ENCODE measurements at regions not wholly inside any gene's neighbourhood (a gene's known extent, or its start where the extent isn't known, plus 50 kb on each side); places are given as distances from the start of the nearest gene placed in this dataset.

DNA sequence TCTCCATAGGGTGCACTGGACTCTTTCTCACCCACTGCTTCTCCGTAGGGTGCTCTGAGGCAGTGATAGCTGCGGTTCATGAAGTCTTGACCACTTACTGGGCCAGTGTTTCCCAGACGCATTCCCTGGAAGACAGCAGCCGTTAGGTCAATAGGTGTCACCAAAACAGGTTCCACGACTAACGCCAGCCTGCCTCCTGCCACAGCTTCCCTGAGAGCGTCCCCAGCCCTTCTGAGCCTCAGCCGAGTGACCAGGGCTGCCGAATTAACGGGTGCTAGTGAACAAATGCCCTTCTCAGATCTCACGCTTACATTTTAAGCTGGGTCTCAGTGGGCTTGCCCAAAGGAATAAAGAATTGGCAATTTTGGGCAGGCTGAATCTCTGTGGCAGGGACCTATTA, 188.7 kb upstream of the TNRC6C start:
- no peak overlapping the region for H2AFZ ChIP-seq (ENCODE audit: low read depth, low read length)
- peaks cover 12 to 25% of the 10 kb centered on the region in 2 experiments; a peak in 4 of 5 replicates for H3K4me1 ChIP-seq (replicated peaks in 1 of 2; ENCODE audit: control insufficient read depth in 2 of 2, insufficient read depth in 2 of 2, low read length in 2 of 2)
- ATAC-seq (no peak), FAIRE-seq (no peak), DNase-seq (ENCODE audit: extremely low read depth in 1 of 4, low spot score in 3 of 4) (no peak)
- no peaks in the 10 kb centered on the region for H3K36me3 ChIP-seq (ENCODE audit: control insufficient read depth, insufficient read depth, low read length)
- no peaks in the 10 kb centered on the region for H3K9me1 ChIP-seq (ENCODE audit: control insufficient read depth, insufficient read depth, low read length)
- in situ Hi-C loops (cut with MboI) (loop anchor here (5.0 kb wide), 1 partner anchor 248 kb away; no protein-coding TSS in a partner anchor), intact Hi-C loops (cut with micrococcal nuclease) (no loop called here)
- no peaks in the 10 kb centered on the region for H3K79me2 ChIP-seq (ENCODE audit: control insufficient read depth, insufficient read depth, low read length)
- 17% methylated on average over 11 of the region's 11 CpGs for WGBS (ENCODE audit: insufficient coverage, low coverage, missing lambda C conversion rate)
- POLR2A ChIA-PET = interaction anchor here (0.5 to 0.7 kb wide), 3 partner anchors 188 to 777 kb away, joined by 3 to 4 read pairs (median 3); no protein-coding TSS in a partner anchor
- BruUV-seq (replicated peaks) = no TSS peak
- no peak overlapping the region for H3K9ac ChIP-seq (ENCODE audit: insufficient read depth in 1 of 2, low read depth in 2 of 2, low read length in 2 of 2)
- no peak overlapping the region for H3K4me2 ChIP-seq (ENCODE audit: insufficient read depth, low read length)
- no peak overlapping the region for H3K27ac ChIP-seq (ENCODE audit: extremely low read depth, low read depth, low read length)
- no peaks in the 10 kb centered on the region for H4K20me1 ChIP-seq (replicated peaks; ENCODE audit: control insufficient read depth, insufficient read depth, low read length)
- H3K27me3 ChIP-seq (ENCODE audit: control insufficient read depth in 2 of 2, insufficient read depth in 2 of 2, low read length in 2 of 2) = peaks cover 11 to 64% of the 10 kb centered on the region in 2 experiments
- no peaks in the 10 kb centered on the region for H3K9me3 ChIP-seq (replicated peaks; ENCODE audit: control insufficient read depth, insufficient read depth, low read depth, low read length)
- CTCF ChIA-PET (ENCODE audit: low intra/inter-chr PET ratio) = interaction anchor here (0.7 kb wide), 1 partner anchor 607 kb away, joined by 3 read pairs; no protein-coding TSS in a partner anchor
- no peak overlapping the region for H3K4me3 ChIP-seq
- TF ChIP-seq KDM5B (IDR thresholded peaks at IDR 0.05; ENCODE audit: insufficient replicate concordance, low read depth, low read length) (no peak), BMI1 (IDR thresholded peaks at IDR 0.05; ENCODE audit: low read length) (no peak), PHTF2 (CRISPR knock-in tag; IDR thresholded peaks at IDR 0.05) (no peak), POLR2B (IDR thresholded peaks at IDR 0.05; ENCODE audit: low read depth, partially characterized antibody) (no peak), MBD1 (CRISPR knock-in tag; IDR thresholded peaks at IDR 0.05) (no peak), IRF9 (tag; IDR thresholded peaks at IDR 0.05) (no peak), RBM15 (IDR thresholded peaks at IDR 0.05; ENCODE audit: insufficient read depth, low read length) (no peak), BCOR (IDR thresholded peaks at IDR 0.05) (no peak), ZNF24 (IDR thresholded peaks at IDR 0.05) (no peak), EP300 (IDR thresholded peaks at IDR 0.05; ENCODE audit: low read length) (no peak), E2F4 (CRISPR knock-in tag; IDR thresholded peaks at IDR 0.05; ENCODE audit: low read depth) (no peak), ZBTB8A (IDR thresholded peaks at IDR 0.05; ENCODE audit: partially characterized antibody) (no peak), POLR3A (IDR thresholded peaks at IDR 0.05; ENCODE audit: borderline replicate concordance, extremely low read depth, insufficient read depth, insufficient read length) (no peak)
- TF ChIP-seq, protein P1, sequence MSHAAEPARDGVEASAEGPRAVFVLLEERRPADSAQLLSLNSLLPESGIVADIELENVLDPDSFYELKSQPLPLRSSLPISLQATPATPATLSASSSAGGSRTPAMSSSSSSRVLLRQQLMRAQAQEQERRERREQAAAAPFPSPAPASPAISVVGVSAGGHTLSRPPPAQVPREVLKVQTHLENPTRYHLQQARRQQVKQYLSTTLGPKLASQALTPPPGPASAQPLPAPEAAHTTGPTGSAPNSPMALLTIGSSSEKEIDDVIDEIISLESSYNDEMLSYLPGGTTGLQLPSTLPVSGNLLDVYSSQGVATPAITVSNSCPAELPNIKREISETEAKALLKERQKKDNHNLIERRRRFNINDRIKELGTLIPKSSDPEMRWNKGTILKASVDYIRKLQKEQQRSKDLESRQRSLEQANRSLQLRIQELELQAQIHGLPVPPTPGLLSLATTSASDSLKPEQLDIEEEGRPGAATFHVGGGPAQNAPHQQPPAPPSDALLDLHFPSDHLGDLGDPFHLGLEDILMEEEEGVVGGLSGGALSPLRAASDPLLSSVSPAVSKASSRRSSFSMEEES (CRISPR knock-in tag; IDR thresholded peaks at IDR 0.05) = no peak
- TF ChIP-seq, protein P2, sequence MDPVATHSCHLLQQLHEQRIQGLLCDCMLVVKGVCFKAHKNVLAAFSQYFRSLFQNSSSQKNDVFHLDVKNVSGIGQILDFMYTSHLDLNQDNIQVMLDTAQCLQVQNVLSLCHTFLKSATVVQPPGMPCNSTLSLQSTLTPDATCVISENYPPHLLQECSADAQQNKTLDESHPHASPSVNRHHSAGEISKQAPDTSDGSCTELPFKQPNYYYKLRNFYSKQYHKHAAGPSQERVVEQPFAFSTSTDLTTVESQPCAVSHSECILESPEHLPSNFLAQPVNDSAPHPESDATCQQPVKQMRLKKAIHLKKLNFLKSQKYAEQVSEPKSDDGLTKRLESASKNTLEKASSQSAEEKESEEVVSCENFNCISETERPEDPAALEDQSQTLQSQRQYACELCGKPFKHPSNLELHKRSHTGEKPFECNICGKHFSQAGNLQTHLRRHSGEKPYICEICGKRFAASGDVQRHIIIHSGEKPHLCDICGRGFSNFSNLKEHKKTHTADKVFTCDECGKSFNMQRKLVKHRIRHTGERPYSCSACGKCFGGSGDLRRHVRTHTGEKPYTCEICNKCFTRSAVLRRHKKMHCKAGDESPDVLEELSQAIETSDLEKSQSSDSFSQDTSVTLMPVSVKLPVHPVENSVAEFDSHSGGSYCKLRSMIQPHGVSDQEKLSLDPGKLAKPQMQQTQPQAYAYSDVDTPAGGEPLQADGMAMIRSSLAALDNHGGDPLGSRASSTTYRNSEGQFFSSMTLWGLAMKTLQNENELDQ (CRISPR knock-in tag; IDR thresholded peaks at IDR 0.05; ENCODE audit: borderline replicate concordance) = no peak
